Body of pancreas (tissue), 4 donors: ENCODE measurements at regions not wholly inside any gene's neighbourhood (a gene's known extent, or its start where the extent isn't known, plus 50 kb on each side); places are given as distances from the start of the nearest gene placed in this dataset.

Experiments
- ATAC-seq: fragments of 150-250 bp; one replicate; pipeline ENCODE4 v1.9.1; 2016
- DNase-seq, 4 donors: peaks; one replicate each; pipeline ENCODE4 v3.0.0-alpha.2; 2019
- H3K27ac ChIP-seq, 4 donors: fragments of 200-600 bp; sonication (generic); 1 replicate in 3 of 4; 2 replicates in 1 of 4; pipeline versions ENCODE4 v1.5.1 to v1.6.1; 2016 to 2019; ENCODE audit warnings: mild to moderate bottlenecking in 1 of 4, mixed read lengths in 1 of 4, moderate library complexity in 1 of 4
- H3K27me3 ChIP-seq, 2 donors: fragments of 200-600 bp; sonication (generic); one replicate each; pipeline ENCODE4 v1.6.0; 2016; ENCODE audit warnings: mild to moderate bottlenecking in 1 of 2
- H3K36me3 ChIP-seq, 2 donors: fragments of 200-600 bp; sonication (generic); replicated peaks in 1 of 2; 2 replicates each; pipeline ENCODE4 v1.5.1; 2016; ENCODE audit warnings: low read depth in 2 of 2; ENCODE audit not compliant: insufficient read depth in 1 of 2
- H3K4me1 ChIP-seq: fragments of 200-600 bp; sonication (generic); one replicate; pipeline ENCODE4 v1.6.0; 2016
- H3K4me3 ChIP-seq, 2 donors: fragments of 200-600 bp; sonication (generic); 1 replicate in 1 of 2; 2 replicates in 1 of 2; pipeline ENCODE4 v1.5.1; 2016 to 2019
- H3K9me3 ChIP-seq, 3 donors: fragments of 200-600 bp; sonication (generic); 1 replicate in 2 of 3; 2 replicates in 1 of 3; pipeline ENCODE4 v1.5.1; 2016
- POLR2A ChIP-seq, 3 donors: fragments of 450-650 bp; IDR thresholded peaks; one replicate each; pipeline ENCODE4 v1.6.1; 2016; ENCODE audit warnings: antibody characterized with exemption in 3 of 3, mild to moderate bottlenecking in 2 of 3
- WGBS, 2 donors: methylation state at CpG; one replicate each; pipeline ENCODE4 v1.1.5; 2017; 5-methylcytosine and 5-hydroxymethylcytosine counted together
- intact Hi-C: fragments of 100-400 bp; cut with DNase I; formaldehyde crosslinking; loops from one replicate; pipeline ENCODE4 v1.15.1; 2023
- TF ChIP-seq, protein P1 (sequence below), 7 experiments: fragments of 450-650 bp in 4 of 7; fragments of 200-600 bp in 3 of 7; sonication (generic) in 3 of 7; IDR thresholded peaks; one replicate each; pipeline ENCODE4 v1.5.1; 2016 to 2019; ENCODE audit warnings: antibody characterized with exemption in 7 of 7

DNA sequence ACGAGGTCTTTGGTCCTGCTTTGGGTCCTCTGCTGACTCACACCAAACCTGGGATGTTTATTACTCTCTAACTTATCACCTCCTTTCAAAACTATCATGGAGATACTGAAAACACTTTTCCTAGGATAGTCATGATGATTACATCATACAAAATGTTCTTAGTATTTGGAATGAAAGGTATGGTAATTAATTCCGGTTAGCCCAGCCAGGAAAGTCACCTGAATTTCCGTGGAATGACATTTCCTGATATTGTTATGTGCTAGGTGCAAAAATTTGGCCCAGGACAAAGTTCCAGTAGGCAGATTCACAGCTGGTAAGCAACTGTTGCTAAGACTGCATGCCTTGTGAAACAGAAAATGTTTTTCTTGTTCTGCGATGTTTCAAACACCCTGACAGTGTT lies 203.4 kb downstream of the ZNF648 start:
- no peaks in the 10 kb centered on the region for H3K36me3 ChIP-seq
- no peaks in the 10 kb centered on the region for H3K9me3 ChIP-seq
- TF ChIP-seq POLR2A (IDR thresholded peaks at IDR 0.05): no peak
- TF ChIP-seq, protein P1, sequence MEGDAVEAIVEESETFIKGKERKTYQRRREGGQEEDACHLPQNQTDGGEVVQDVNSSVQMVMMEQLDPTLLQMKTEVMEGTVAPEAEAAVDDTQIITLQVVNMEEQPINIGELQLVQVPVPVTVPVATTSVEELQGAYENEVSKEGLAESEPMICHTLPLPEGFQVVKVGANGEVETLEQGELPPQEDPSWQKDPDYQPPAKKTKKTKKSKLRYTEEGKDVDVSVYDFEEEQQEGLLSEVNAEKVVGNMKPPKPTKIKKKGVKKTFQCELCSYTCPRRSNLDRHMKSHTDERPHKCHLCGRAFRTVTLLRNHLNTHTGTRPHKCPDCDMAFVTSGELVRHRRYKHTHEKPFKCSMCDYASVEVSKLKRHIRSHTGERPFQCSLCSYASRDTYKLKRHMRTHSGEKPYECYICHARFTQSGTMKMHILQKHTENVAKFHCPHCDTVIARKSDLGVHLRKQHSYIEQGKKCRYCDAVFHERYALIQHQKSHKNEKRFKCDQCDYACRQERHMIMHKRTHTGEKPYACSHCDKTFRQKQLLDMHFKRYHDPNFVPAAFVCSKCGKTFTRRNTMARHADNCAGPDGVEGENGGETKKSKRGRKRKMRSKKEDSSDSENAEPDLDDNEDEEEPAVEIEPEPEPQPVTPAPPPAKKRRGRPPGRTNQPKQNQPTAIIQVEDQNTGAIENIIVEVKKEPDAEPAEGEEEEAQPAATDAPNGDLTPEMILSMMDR (IDR thresholded peaks at IDR 0.05): no peak
- WGBS, 2 donors: 46% methylated on average over 4 of the region's 4 CpGs
- DNase-seq (no peak), ATAC-seq (no peak)
- intact Hi-C loops: no loop called here
- no peak overlapping the region for H3K4me3 ChIP-seq
- H3K4me1 ChIP-seq: no peaks in the 10 kb centered on the region
- no peaks in the 10 kb centered on the region for H3K27me3 ChIP-seq
- no peak overlapping the region for H3K27ac ChIP-seq
